A549 (cell line): ENCODE measurements at regions not wholly inside any gene's neighbourhood (a gene's known extent, or its start where the extent isn't known, plus 50 kb on each side); places are given as distances from the start of the nearest gene placed in this dataset.

ENCODE experiments used
- CEBPB ChIP-seq, 2 experiments: fragments of >200 bp in 1 of 2; sonication (Bioruptor Twin) in 1 of 2; formaldehyde crosslinking in 1 of 2; IDR thresholded peaks; 2 replicates each; pipeline ENCODE4 v1.6.1; 2012 to 2016
- CTCF ChIP-seq: fragments of >200 bp; sonication (Bioruptor Twin); formaldehyde crosslinking; IDR thresholded peaks from 3 replicates; pipeline ENCODE4 v1.5.1; 2016
- HEYL ChIP-seq: fragments of 250-450 bp; sonication (Bioruptor Pico); IDR thresholded peaks from 2 replicates; pipeline ENCODE4 v1.8.0; 2021; ENCODE audit warnings: mild to moderate bottlenecking, moderate library complexity
- SMC3 ChIP-seq: fragments of >200 bp; sonication (Bioruptor Twin); formaldehyde crosslinking; IDR thresholded peaks from 3 replicates; pipeline ENCODE4 v1.6.1; 2018; ENCODE audit warnings: inconsistent platforms

GRCh38 chr12:19726122-19726521 is 286.8 kb downstream of the AEBP2 start:
- TF ChIP-seq CEBPB (IDR thresholded peaks at IDR 0.05) (no peak), HEYL (CRISPR knock-in tag) (no peak), SMC3 (no peak), CTCF (no peak)
